Activated naive CD8-positive, alpha-beta T cell treated with anti-CD3 and anti-CD28 coated beads, Interleukin-2, amount 10 ng/mL, durations not matched to agents 7 days and 5 days (primary cell): ENCODE measurements at regions not wholly inside any gene's neighbourhood (a gene's known extent, or its start where the extent isn't known, plus 50 kb on each side); places are given as distances from the start of the nearest gene placed in this dataset.
A peak's percentile ranks its signal among the peaks of the same experiment; 100 is the strongest.

Experiments used
- ATAC-seq: fragments of 150-1000 bp; cut with Tn5 transposase; one replicate; pipeline ENCODE4 v1.10.0; 2021; ENCODE audit warnings: low read depth, moderate library complexity
- POLR2A ChIA-PET: fragments of 350-600 bp; sonication (Branson Sonifier 250); formaldehyde crosslinking; loops from one replicate; lab custom pipeline; 2021; ENCODE audit warnings: antibody characterized with exemption; lab: Charles Lee
- DNase-seq: peaks from one replicate; pipeline ENCODE4 v3.0.0; 2021
- H3K27ac Mint-ChIP-seq: one replicate; pipeline ENCODE4 v1.8.0; 2022; ENCODE audit warnings: mild to moderate bottlenecking, mixed read lengths
- H3K27me3 Mint-ChIP-seq: one replicate; pipeline ENCODE4 v1.8.0; 2022; ENCODE audit warnings: mild to moderate bottlenecking, moderate library complexity, mixed read lengths
- H3K36me3 Mint-ChIP-seq: one replicate; pipeline ENCODE4 v1.8.0; 2021; ENCODE audit warnings: mild to moderate bottlenecking, mixed read lengths
- H3K4me1 Mint-ChIP-seq: one replicate; pipeline ENCODE4 v1.8.0; 2021; ENCODE audit warnings: mixed read lengths
- H3K4me3 Mint-ChIP-seq: one replicate; pipeline ENCODE4 v1.8.0; 2022; ENCODE audit warnings: mild to moderate bottlenecking, moderate library complexity, mixed read lengths
- H3K9me3 Mint-ChIP-seq: one replicate; pipeline ENCODE4 v1.8.0; 2021; ENCODE audit warnings: mixed read lengths

DNA sequence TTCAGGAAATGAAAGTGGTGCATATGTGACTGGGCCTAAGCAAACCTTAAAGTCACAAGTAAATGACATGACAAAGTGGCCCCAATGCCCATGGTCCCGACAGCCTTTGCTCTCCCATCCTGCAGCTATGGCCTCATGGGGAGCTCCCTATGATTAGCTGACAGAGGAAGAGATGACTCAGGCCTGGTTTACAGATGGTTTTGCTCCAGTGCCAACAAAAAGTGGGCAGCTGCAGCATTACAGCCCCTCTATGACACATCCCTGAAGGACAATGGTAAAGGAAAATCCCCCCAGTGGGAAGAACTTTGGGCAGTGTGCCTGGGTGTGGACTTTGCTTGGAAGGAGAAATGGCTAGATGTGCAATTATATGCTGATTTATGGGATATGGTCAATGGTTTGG is 105.1 kb upstream of the ADCY1 start:
- Mint-ChIP-seq H3K9me3 (no peaks in the 10 kb centered on the region), H3K27ac (no peak overlapping the region), H3K4me1 (no peaks in the 10 kb centered on the region), H3K27me3 (peaks cover 12% of the 10 kb centered on the region), H3K4me3 (no peak overlapping the region), H3K36me3 (no peaks in the 10 kb centered on the region)
- DNase-seq (no peak), ATAC-seq (no peak)
- POLR2A ChIA-PET: no interaction called here

DNA sequence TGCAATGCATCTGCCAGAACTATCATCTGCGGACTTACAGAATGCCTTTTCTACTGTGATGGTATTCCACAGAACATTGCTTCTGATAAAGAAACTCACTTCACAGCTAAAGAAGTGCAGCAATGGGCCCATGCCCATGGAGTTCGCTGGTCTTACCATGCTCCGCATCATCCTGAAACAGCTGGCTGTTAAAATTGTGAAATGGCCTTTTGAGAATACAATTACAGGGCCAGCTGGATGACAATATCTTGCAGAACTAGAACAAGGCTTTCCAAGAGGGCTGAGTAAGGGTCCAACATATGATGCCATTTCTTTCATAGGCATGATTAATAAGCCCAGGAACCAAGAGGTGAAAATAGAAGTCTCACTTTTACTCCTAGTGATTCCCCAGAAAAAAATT is 104.1 kb upstream of the ADCY1 start:
- Mint-ChIP-seq H3K4me1 (no peaks in the 10 kb centered on the region), H3K36me3 (no peaks in the 10 kb centered on the region), H3K27me3 (peaks cover 12% of the 10 kb centered on the region), H3K9me3 (no peaks in the 10 kb centered on the region), H3K4me3 (no peak overlapping the region), H3K27ac (no peak overlapping the region)
- POLR2A ChIA-PET: no interaction called here
- no peak for DNase-seq
- ATAC-seq: no peak

DNA sequence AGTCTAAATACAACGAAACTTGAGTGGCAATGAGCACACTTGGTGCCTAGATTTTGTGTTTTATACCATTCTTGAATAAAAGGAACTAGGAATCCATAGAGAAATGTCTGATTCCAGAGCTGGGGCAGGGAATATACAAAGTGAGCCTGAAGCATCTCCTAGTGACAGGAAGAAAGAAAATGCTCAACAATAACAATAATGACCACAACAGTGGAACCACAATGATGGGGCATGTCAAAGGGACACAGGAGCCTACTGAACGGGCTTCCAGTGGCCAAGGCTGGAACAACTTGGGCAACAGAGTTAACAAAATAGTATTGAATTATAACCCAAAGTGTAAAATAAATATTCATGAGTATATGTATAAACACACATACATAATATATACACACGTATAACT is 94.4 kb upstream of the ADCY1 start:
- no peak overlapping the region for H3K4me3 Mint-ChIP-seq
- no peak for ATAC-seq
- no peak overlapping the region for H3K27ac Mint-ChIP-seq
- no peak for DNase-seq
- no peaks in the 10 kb centered on the region for H3K9me3 Mint-ChIP-seq
- peaks cover 2% of the 10 kb centered on the region for H3K27me3 Mint-ChIP-seq
- no peaks in the 10 kb centered on the region for H3K36me3 Mint-ChIP-seq
- POLR2A ChIA-PET: no interaction called here
- peaks cover 1% of the 10 kb centered on the region for H3K4me1 Mint-ChIP-seq

DNA sequence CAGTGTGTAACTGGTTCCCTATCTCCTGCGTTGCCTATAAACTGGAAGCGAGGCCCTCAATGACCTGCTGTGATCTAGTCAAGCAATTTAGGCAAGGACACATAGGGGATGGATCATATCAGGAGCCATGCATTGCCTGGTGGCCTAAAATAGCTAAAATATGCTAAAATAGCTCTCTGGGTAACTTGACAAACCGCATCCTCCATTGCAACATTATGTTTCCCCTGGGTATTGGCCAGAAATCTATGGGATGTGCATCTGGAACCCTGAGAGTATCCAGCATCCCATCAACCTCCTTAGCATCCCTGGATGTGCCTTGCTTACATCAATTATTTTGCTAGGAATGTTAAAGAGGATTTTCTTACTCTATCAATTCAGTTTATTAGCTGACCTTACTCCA is 91.7 kb upstream of the ADCY1 start:
- Mint-ChIP-seq H3K27ac (no peak overlapping the region), H3K4me1 (no peaks in the 10 kb centered on the region), H3K4me3 (no peak overlapping the region), H3K9me3 (no peaks in the 10 kb centered on the region), H3K27me3 (peaks cover 5% of the 10 kb centered on the region), H3K36me3 (no peaks in the 10 kb centered on the region)
- DNase-seq (no peak), ATAC-seq (no peak)
- POLR2A ChIA-PET: no interaction called here

DNA sequence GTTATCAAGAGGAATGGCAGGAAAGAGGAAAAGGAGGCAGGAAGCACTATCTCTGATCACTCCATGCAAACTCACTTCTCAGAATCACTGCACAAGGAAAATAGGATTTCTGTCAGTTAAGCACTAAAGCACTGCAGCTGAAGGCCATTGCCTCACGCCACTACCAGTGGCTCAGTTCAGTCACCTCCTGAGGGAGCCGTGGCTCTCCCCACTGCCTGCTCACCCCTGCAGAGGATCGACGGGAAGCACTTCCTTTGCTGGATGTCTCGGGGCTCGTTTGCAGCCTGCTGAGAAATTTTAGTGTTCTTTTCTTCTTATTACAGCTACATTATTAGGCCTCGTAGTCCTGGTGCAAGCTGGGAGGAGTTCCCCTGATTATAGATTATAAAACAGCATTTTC is 90.1 kb upstream of the ADCY1 start:
- POLR2A ChIA-PET: no interaction called here
- DNase-seq (no peak), ATAC-seq (no peak)
- H3K4me1 Mint-ChIP-seq: no peaks in the 10 kb centered on the region
- no peaks in the 10 kb centered on the region for H3K36me3 Mint-ChIP-seq
- H3K9me3 Mint-ChIP-seq: no peaks in the 10 kb centered on the region
- no peak overlapping the region for H3K4me3 Mint-ChIP-seq
- no peak overlapping the region for H3K27ac Mint-ChIP-seq
- peaks cover 5% of the 10 kb centered on the region for H3K27me3 Mint-ChIP-seq

DNA sequence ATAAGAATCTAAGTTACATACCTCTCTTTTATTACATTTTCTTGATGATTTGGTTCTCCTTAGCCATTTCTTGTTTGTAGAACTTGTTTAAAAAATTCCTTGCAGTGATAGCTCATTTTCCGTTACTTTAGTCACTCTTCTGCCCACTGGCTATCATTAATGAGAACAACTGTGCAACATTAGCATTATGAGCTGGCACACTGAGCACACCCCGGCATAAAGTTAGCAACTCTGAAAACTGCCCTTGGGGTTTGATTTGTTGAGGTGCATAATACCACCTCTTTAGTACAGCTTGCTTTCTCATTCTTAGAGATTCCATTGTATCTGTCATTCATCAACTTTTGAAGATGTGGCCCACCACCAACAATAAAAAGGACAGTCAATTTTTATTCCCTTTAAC is 87.6 kb upstream of the ADCY1 start:
- no peak for ATAC-seq
- H3K4me3 Mint-ChIP-seq: no peak overlapping the region
- no peaks in the 10 kb centered on the region for H3K36me3 Mint-ChIP-seq

DNA sequence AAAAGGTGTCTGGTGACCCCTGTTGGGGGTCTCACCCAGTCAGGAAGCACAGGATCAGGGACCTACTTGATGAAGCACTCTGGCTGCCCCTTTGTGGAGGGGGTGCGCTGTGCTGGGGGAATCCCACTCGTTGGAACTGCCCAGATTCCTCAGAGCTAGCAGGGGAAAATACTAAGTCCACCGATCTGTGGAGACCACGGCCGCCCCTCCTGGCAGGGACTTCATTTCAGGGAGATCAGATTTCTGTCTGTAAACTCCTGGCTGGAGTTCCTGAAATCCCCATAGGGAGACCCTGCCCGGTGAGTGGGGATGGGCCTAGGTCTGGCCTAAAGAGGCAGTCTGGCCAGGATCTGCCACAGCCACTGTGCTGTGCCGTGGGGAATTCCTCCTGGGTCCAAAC is 79.3 kb upstream of the ADCY1 start:
- POLR2A ChIA-PET: no interaction called here
- ATAC-seq: no peak
- H3K27ac Mint-ChIP-seq: no peak overlapping the region
- H3K27me3 Mint-ChIP-seq: peaks cover 6% of the 10 kb centered on the region
- H3K4me1 Mint-ChIP-seq: no peaks in the 10 kb centered on the region
- H3K9me3 Mint-ChIP-seq: peaks cover 7% of the 10 kb centered on the region
- H3K4me3 Mint-ChIP-seq: no peak overlapping the region
- no peaks in the 10 kb centered on the region for H3K36me3 Mint-ChIP-seq
- no peak for DNase-seq

More for the DNA sequence above, 87.6 kb upstream of the ADCY1 start:
- POLR2A ChIA-PET: no interaction called here
- DNase-seq: no peak
- Mint-ChIP-seq H3K9me3 (peaks cover 2% of the 10 kb centered on the region), H3K27me3 (peaks cover 4% of the 10 kb centered on the region), H3K4me1 (no peaks in the 10 kb centered on the region), H3K27ac (no peak overlapping the region)

DNA sequence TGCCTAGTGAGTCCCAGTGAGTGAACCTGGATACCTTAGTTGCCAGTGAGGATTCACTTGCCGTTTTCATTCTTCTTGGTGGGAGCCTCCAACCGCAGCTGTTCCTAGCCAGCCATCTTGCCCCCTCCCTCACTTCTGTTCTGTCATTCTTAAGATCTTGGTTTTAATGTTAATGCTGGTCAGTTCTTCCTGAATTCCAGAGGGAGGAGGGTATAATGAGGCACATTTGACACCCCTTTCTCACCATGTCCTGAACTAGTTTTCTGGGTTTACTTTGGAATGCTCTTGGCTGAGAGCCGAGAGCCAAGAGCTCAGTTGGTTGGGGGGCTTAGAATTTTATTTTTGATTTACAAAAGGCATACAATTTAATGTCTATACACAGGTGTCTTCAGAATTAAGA is 78.5 kb upstream of the ADCY1 start:
- Mint-ChIP-seq H3K9me3 (peaks cover 7% of the 10 kb centered on the region), H3K27me3 (peaks cover 10% of the 10 kb centered on the region), H3K4me3 (no peak overlapping the region), H3K4me1 (no peaks in the 10 kb centered on the region), H3K36me3 (no peaks in the 10 kb centered on the region), H3K27ac (no peak overlapping the region)
- no peak for ATAC-seq
- POLR2A ChIA-PET: no interaction called here
- DNase-seq: no peak

DNA sequence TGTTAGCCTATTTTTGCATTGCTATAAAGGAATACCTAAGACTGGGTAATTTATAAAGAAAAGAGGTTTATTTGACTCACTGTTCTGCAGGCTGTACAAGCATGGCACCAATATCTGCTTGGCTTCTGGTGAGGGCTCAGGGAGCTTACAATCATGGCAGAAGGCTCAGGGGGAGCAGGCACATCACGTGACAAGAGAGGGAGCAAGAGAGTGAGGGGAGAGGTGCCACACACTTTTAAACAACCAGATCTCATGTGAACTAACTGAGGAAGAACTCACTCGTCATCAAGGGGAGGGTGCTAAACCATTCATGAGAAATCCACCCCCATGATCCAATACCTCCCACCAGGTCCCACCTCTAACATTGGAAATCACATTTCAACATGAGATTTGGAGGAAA is 73.9 kb upstream of the ADCY1 start:
- no peak overlapping the region for H3K4me3 Mint-ChIP-seq
- H3K36me3 Mint-ChIP-seq: no peaks in the 10 kb centered on the region
- H3K27me3 Mint-ChIP-seq: peaks cover 6% of the 10 kb centered on the region
- no peaks in the 10 kb centered on the region for H3K4me1 Mint-ChIP-seq
- POLR2A ChIA-PET: no interaction called here
- no peak overlapping the region for H3K27ac Mint-ChIP-seq
- peaks cover 4% of the 10 kb centered on the region for H3K9me3 Mint-ChIP-seq
- DNase-seq (no peak), ATAC-seq (no peak)

DNA sequence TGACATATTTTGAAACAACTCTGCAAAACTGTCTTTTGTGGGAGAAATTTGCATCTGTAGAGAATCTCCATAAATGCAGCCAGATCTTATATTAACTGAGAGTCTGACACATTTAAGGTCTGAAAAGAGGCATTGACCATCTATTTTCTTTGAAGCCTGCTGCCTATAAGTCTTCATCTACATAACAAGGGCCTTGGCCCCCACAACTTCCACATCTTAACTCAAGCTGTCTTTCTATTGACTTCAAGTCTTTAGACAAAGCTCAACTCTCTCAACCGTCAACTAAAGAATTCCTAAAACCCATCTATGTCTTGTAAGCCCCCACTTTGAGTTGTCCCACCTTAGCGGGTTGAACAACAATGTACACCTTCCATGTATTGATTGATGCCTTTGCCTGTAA is 72.4 kb upstream of the ADCY1 start:
- POLR2A ChIA-PET: no interaction called here
- H3K9me3 Mint-ChIP-seq: peaks cover 14% of the 10 kb centered on the region
- no peak overlapping the region for H3K4me3 Mint-ChIP-seq
- ATAC-seq (no peak), DNase-seq (no peak)
- H3K36me3 Mint-ChIP-seq: no peaks in the 10 kb centered on the region
- H3K27me3 Mint-ChIP-seq: peaks cover 6% of the 10 kb centered on the region
- no peaks in the 10 kb centered on the region for H3K4me1 Mint-ChIP-seq
- H3K27ac Mint-ChIP-seq: no peak overlapping the region

DNA sequence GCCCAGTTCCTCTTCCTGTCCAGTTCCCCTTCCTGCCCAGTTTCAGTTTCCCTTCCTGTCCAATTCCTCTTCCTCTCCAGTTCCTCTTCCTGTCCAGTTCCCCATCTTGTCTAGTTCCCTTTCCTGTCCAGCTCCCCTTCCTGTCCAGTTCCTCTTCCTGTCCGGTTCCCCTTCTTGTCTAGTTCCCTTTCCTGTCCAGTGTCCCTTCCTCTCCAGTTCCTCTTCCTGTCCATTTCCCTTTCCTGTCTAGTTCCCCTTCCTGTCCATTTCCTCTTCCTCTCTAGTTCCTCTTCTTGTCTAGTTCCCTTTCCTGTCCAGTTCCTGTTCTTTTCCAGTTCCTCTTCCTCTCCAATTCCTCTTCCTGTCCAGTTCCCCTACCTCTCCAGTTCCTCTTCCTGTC is 68.1 kb upstream of the ADCY1 start:
- no peaks in the 10 kb centered on the region for H3K27me3 Mint-ChIP-seq
- ATAC-seq: no peak
- POLR2A ChIA-PET: no interaction called here
- no peaks in the 10 kb centered on the region for H3K36me3 Mint-ChIP-seq
- H3K4me3 Mint-ChIP-seq: no peak overlapping the region
- DNase-seq: no peak
- peak overlapping the region; percentile 20 for H3K27ac Mint-ChIP-seq
- H3K4me1 Mint-ChIP-seq: no peaks in the 10 kb centered on the region
- H3K9me3 Mint-ChIP-seq: peaks cover 19% of the 10 kb centered on the region

DNA sequence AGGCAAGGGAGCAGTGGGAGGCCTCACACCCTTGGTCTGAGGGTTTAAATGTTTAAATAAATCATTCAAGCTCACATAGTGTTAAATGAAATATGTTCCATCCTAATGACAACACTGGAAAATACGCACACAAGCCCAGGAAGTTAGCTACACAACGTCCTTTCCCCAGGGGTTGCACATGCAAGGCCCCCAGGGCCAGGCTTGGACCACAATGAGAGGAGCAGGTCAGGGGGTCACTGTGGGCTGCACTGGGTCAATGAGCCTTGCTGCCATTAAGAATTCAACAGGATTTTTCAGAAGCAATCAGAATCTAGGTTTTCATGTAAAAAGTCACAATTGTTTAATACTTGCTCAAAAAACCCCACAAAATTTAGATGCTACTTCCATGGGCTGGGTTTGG is 64.9 kb upstream of the ADCY1 start:
- ATAC-seq: no peak
- POLR2A ChIA-PET: no interaction called here
- no peaks in the 10 kb centered on the region for H3K4me1 Mint-ChIP-seq
- no peak overlapping the region for H3K27ac Mint-ChIP-seq
- no peaks in the 10 kb centered on the region for H3K27me3 Mint-ChIP-seq
- DNase-seq: no peak
- no peaks in the 10 kb centered on the region for H3K36me3 Mint-ChIP-seq
- no peak overlapping the region for H3K4me3 Mint-ChIP-seq
- peaks cover 17% of the 10 kb centered on the region for H3K9me3 Mint-ChIP-seq

DNA sequence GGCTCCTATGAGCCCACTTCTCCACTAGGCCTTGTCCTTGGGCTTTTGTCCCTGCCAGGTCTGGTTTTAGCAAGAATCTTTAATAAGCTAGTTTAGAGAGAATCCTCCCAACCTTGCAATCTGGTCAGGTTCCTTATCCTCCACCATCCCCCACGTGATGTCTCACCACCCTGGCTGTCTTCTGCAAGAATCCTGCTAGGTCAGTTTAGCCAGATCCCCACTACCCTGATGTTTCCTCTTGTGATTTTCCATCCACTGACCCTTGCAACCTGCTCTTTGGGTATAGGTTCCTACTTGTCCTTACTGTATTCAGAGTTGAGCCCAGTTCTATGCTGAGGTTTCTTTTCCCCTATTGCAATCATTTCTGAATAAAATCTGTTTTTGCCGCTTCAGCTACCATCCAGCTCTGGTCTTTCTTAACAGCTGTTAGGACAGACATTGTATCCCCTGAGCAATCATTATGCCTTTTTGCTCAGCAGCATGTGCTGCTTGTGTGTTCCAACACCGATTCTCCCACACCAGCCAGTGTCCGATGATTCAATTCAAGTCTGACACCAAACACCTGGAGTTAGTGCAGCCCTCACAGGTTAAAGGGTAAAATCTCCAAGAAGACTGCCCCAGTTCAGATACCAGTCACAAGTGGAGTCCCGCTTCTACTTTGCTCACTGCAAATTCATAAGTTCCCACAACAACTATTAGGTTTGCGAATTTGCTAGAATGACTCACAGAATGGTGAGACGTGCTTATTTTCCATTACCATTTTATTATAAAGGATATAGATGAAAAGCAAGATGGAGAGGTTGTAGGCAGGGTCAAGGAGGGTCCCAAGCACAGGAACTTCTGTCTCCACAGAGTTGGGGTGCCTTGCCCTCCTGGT is 62.2 kb upstream of the ADCY1 start:
- no peaks in the 10 kb centered on the region for H3K4me1 Mint-ChIP-seq
- POLR2A ChIA-PET: no interaction called here
- peaks cover 5% of the 10 kb centered on the region for H3K9me3 Mint-ChIP-seq
- no peak for ATAC-seq
- no peaks in the 10 kb centered on the region for H3K36me3 Mint-ChIP-seq
- DNase-seq: no peak
- H3K27ac Mint-ChIP-seq: no peak overlapping the region
- H3K4me3 Mint-ChIP-seq: no peak overlapping the region
- H3K27me3 Mint-ChIP-seq: no peaks in the 10 kb centered on the region

DNA sequence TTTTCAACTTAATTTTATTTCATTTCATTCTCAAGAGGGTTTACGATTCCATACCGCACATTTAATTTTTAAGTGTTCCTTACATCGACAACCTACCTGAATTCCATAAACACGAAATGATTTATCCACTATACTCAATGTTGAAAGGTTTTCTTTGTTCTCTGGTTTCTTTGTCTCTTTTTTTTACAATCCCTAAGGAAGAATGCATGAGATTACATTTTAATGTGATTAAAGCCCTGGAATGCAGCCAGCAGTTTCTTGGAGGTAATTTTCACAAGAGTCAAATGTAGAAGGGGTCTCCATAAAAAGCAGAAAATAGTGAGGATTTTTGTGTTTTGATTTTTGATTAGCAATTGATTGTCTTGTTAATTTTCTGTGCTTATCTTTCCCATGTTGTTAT is 59.2 kb upstream of the ADCY1 start:
- no peaks in the 10 kb centered on the region for H3K4me1 Mint-ChIP-seq
- POLR2A ChIA-PET: no interaction called here
- DNase-seq: no peak
- no peaks in the 10 kb centered on the region for H3K36me3 Mint-ChIP-seq
- no peak for ATAC-seq
- H3K9me3 Mint-ChIP-seq: peaks cover 1% of the 10 kb centered on the region
- no peak overlapping the region for H3K27ac Mint-ChIP-seq
- no peak overlapping the region for H3K4me3 Mint-ChIP-seq
- H3K27me3 Mint-ChIP-seq: no peaks in the 10 kb centered on the region
